Smooth muscle cell (in vitro differentiated cells): ENCODE measurements at regions not wholly inside any gene's neighbourhood (a gene's known extent, or its start where the extent isn't known, plus 50 kb on each side); places are given as distances from the start of the nearest gene placed in this dataset.

Source experiments
- DNase-seq: peaks from one replicate; lab custom pipeline; 2025; ENCODE audit not compliant: unreplicated experiment; lab: John Stamatoyannopoulos, UW
- H2AFZ ChIP-seq: fragments of 200-600 bp; sonication (generic); 2 replicates; pipeline ENCODE4 v1.6.0; 2016; ENCODE audit warnings: antibody characterized with exemption, low read depth, mild to moderate bottlenecking
- H3F3A ChIP-seq: fragments of 200-600 bp; sonication (generic); 2 replicates; pipeline ENCODE4 v1.6.0; 2017; ENCODE audit warnings: antibody characterized with exemption, low read depth
- H3K27ac ChIP-seq: fragments of 200-600 bp; sonication (generic); 2 replicates; pipeline ENCODE4 v1.5.1; 2016; ENCODE audit warnings: low read depth, mild to moderate bottlenecking
- H3K27me3 ChIP-seq: fragments of 200-600 bp; sonication (generic); 2 replicates; pipeline ENCODE4 v1.6.1; 2016; ENCODE audit warnings: low read depth, mild to moderate bottlenecking
- H3K36me3 ChIP-seq: fragments of 200-600 bp; sonication (generic); 2 replicates; pipeline ENCODE4 v1.5.1; 2016; ENCODE audit warnings: low read depth
- H3K4me1 ChIP-seq: fragments of 200-600 bp; sonication (generic); 2 replicates; pipeline ENCODE4 v1.5.1; 2016; ENCODE audit warnings: low read depth
- H3K4me2 ChIP-seq: fragments of 200-600 bp; sonication (generic); 2 replicates; pipeline ENCODE4 v1.6.0; 2016; ENCODE audit warnings: mild to moderate bottlenecking
- H3K4me3 ChIP-seq: fragments of 200-600 bp; sonication (generic); 2 replicates; pipeline ENCODE4 v1.5.1; 2016; ENCODE audit warnings: mild to moderate bottlenecking
- H3K79me2 ChIP-seq: fragments of 200-600 bp; sonication (generic); 2 replicates; pipeline ENCODE4 v1.6.0; 2016; ENCODE audit warnings: low read depth, mild to moderate bottlenecking
- H3K9ac ChIP-seq: fragments of 200-600 bp; sonication (generic); 2 replicates; pipeline ENCODE4 v1.6.0; 2016; ENCODE audit warnings: low read depth
- H3K9me3 ChIP-seq: fragments of 200-600 bp; sonication (generic); replicated peaks from 2 replicates; pipeline ENCODE4 v1.5.1; 2016; ENCODE audit warnings: low read depth
- H4K20me1 ChIP-seq: fragments of 200-600 bp; sonication (generic); 2 replicates; pipeline ENCODE4 v1.6.0; 2016; ENCODE audit warnings: low read depth
- WGBS: methylation state at CpG from one replicate; pipeline ENCODE4 v1.1.7; 2016; ENCODE audit warnings: low lambda C conversion rate; 5-methylcytosine and 5-hydroxymethylcytosine counted together
- TF ChIP-seq, protein P1 (sequence below): fragments of 200-600 bp; sonication (generic); IDR thresholded peaks from 2 replicates; pipeline ENCODE4 v1.5.1; 2017; ENCODE audit warnings: borderline replicate concordance, mild to moderate bottlenecking, antibody characterized with exemption; ENCODE audit not compliant: insufficient read depth, poor library complexity, severe bottlenecking

GRCh38 chr3:64872345-64872744 lies 184.5 kb upstream of the ADAMTS9 start:
- no peak overlapping the region for H2AFZ ChIP-seq

GRCh38 chr3:64871834-64872249 lies 184.0 kb upstream of the ADAMTS9 start:
- no peak overlapping the region for H3K4me2 ChIP-seq
- peaks cover 16% of the 10 kb centered on the region for H3K9me3 ChIP-seq
- no peak overlapping the region for H3K4me3 ChIP-seq
- TF ChIP-seq, protein P1, sequence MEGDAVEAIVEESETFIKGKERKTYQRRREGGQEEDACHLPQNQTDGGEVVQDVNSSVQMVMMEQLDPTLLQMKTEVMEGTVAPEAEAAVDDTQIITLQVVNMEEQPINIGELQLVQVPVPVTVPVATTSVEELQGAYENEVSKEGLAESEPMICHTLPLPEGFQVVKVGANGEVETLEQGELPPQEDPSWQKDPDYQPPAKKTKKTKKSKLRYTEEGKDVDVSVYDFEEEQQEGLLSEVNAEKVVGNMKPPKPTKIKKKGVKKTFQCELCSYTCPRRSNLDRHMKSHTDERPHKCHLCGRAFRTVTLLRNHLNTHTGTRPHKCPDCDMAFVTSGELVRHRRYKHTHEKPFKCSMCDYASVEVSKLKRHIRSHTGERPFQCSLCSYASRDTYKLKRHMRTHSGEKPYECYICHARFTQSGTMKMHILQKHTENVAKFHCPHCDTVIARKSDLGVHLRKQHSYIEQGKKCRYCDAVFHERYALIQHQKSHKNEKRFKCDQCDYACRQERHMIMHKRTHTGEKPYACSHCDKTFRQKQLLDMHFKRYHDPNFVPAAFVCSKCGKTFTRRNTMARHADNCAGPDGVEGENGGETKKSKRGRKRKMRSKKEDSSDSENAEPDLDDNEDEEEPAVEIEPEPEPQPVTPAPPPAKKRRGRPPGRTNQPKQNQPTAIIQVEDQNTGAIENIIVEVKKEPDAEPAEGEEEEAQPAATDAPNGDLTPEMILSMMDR = no peak
- no peak overlapping the region for H3K9ac ChIP-seq
- no peak for DNase-seq
- no peaks in the 10 kb centered on the region for H3K27me3 ChIP-seq
- H3K4me1 ChIP-seq = peaks cover 5% of the 10 kb centered on the region
- no peaks in the 10 kb centered on the region for H4K20me1 ChIP-seq
- H3K27ac ChIP-seq = no peak overlapping the region
- peaks cover 12% of the 10 kb centered on the region for H3K36me3 ChIP-seq
- H3F3A ChIP-seq = no peaks in the 10 kb centered on the region
- 89% methylated on average over 2 of the region's 2 CpGs for WGBS
- H3K79me2 ChIP-seq = no peaks in the 10 kb centered on the region
- H2AFZ ChIP-seq = no peak overlapping the region

More at GRCh38 chr3:64872345-64872744, 184.5 kb upstream of the ADAMTS9 start:
- Histone ChIP-seq H3K27ac (no peak overlapping the region), H3K4me3 (no peak overlapping the region), H3K36me3 (peaks cover 12% of the 10 kb centered on the region), H3F3A (no peaks in the 10 kb centered on the region), H3K9ac (no peak overlapping the region), H3K4me1 (peaks cover 5% of the 10 kb centered on the region), H4K20me1 (no peaks in the 10 kb centered on the region), H3K4me2 (no peak overlapping the region), H3K79me2 (no peaks in the 10 kb centered on the region), H3K9me3 (peaks cover 16% of the 10 kb centered on the region), H3K27me3 (no peaks in the 10 kb centered on the region)
- TF ChIP-seq, protein P1 = no peak
- DNase-seq = no peak

DNA sequence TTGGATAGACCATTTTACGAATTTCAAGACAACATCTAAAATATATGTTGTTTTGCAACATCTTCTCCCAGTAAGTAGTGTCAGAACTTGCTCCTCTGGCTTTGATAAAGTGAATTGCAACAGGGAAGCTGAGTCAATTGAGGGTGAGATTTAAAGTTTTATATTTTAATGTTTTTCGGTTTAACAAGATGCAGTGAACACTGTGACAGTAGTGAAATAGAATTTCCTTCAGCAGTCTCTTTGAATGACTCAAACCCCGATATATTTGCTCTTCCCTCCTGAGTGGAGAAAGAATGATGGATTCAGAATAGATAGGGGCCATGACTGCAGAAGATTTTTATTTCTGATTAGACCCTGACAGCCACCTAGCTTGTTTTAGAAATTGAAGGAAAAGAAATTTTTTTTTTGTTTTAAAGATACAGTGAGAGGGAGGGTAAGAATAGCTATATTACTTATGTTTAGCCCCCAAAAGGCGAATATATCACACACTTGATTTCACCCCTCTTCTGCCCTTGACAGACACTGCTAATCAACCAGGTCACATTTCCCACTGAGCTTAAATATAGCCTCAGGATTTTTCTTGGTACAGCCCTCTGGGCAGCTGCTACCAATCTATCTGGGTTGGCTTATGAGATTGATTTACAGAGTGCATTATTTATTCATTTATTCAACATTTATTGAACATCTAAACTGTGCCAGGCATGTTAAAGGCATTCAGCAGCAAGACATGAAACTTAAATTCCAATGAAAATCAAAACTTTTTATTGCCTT lies 183.3 kb upstream of the ADAMTS9 start:
- no peak overlapping the region for H2AFZ ChIP-seq
- H3K4me2 ChIP-seq = no peak overlapping the region
- H4K20me1 ChIP-seq = no peaks in the 10 kb centered on the region
- peaks cover 12% of the 10 kb centered on the region for H3K4me1 ChIP-seq
- no peak for DNase-seq
- no peaks in the 10 kb centered on the region for H3K27me3 ChIP-seq
- H3K9me3 ChIP-seq = peaks cover 16% of the 10 kb centered on the region
- peaks cover 12% of the 10 kb centered on the region for H3K36me3 ChIP-seq
- H3K27ac ChIP-seq = no peak overlapping the region
- H3K9ac ChIP-seq = no peak overlapping the region
- H3K79me2 ChIP-seq = no peaks in the 10 kb centered on the region
- WGBS = 93% methylated on average over 4 of the region's 4 CpGs
- no peaks in the 10 kb centered on the region for H3F3A ChIP-seq
- TF ChIP-seq, protein P1 = no peak
- no peak overlapping the region for H3K4me3 ChIP-seq

DNA sequence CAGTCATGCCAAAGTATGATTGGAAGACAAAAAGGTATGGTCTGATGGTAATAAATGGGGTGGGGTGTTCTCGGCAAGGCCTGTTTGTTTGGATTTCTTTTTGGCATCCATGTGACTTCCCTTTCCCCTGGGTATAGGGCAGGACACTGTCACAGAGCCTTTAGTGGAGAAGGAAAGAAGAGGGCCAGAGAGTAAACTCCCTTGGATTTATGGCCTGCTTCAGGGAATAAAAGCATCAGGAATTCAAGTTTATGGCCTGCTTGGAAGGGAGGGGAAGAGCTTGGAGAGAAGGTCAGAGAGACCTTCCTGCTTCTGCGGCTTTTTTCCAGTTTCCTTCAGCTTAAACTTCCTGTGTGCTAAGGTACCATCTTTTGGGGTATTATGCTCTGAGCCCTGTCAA lies 179.4 kb upstream of the ADAMTS9 start:
- no peaks in the 10 kb centered on the region for H3K79me2 ChIP-seq
- H3F3A ChIP-seq = peaks cover 3% of the 10 kb centered on the region
- H3K36me3 ChIP-seq = peaks cover 12% of the 10 kb centered on the region
- no peak overlapping the region for H3K27ac ChIP-seq
- no peaks in the 10 kb centered on the region for H3K27me3 ChIP-seq
- H3K4me2 ChIP-seq = no peak overlapping the region
- no peak overlapping the region for H2AFZ ChIP-seq
- WGBS = 68% methylated on average over 2 of the region's 2 CpGs
- H3K9ac ChIP-seq = no peak overlapping the region
- H4K20me1 ChIP-seq = no peaks in the 10 kb centered on the region
- peaks cover 22% of the 10 kb centered on the region for H3K4me1 ChIP-seq
- no peak overlapping the region for H3K4me3 ChIP-seq
- TF ChIP-seq, protein P1 = no peak
- DNase-seq = no peak
- H3K9me3 ChIP-seq = peaks cover 16% of the 10 kb centered on the region
